ENCODE measurements at regions not wholly inside any gene's neighbourhood (a gene's known extent, or its start where the extent isn't known, plus 50 kb on each side); places are given as distances from the start of the nearest gene placed in this dataset.

DNA sequence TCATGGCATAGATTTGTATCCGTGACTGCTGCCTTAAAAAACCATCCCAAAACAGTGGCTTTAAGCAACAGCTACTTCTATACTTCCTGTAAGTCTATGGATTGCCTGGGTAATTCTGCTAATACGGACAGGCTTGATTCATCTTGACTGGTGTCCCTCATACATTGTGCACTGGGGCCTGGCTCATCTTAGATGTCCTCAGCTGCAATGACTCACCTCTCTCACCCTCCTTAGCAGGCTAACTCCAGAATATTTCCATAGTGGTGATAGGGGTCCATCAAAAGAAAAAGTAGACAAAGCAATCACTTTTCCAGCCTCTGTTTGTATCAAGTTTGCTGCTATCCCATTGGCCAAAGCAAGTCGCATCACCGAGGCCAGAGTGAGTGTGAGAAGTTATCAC is 409.1 kb upstream of the KAZN start:
- DNase-seq (ENCODE audit: low read depth, low spot score), result no peak

DNA sequence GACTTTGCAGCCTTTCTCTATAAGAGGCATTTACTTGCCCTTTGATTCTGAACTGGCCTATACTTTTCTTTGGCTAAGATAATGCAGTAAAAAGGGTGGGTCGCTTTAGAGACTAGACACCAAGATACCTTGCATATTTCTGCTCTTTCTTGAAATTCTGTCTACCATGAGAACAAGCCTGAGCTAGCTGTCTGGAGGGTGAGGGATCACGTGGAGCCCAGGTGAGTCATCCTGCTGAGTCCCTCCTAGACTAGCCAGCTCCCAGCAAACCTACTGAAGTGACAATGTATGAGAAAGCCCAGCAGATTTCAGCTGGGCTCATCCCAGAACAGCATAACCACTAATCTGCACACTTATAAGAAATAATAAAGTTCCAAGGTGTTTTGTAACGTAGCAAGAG is 408.0 kb upstream of the KAZN start:
- DNase-seq (ENCODE audit: low read depth, low spot score), result no peak

DNA sequence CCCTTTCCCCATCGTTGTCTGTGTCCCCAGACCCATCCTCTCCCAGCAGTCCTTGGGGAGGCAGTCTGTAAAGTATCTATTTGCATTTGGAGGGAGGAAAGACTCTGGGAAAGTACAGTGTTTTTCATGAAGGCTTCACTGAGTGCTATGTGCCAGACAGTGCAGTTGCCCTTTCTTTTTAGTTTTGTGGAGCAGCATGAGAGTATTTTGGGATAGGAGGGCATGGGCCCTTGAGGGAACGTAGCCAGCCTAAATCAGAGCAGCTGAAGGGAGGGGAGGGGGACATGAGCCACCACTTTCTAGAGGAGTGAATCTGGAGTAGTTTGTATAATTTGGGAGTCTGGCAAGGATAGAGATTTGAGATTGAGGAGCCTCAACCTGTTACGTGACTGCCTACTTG is 404.0 kb upstream of the KAZN start:
- DNase-seq (ENCODE audit: low read depth, low spot score), result no peak

DNA sequence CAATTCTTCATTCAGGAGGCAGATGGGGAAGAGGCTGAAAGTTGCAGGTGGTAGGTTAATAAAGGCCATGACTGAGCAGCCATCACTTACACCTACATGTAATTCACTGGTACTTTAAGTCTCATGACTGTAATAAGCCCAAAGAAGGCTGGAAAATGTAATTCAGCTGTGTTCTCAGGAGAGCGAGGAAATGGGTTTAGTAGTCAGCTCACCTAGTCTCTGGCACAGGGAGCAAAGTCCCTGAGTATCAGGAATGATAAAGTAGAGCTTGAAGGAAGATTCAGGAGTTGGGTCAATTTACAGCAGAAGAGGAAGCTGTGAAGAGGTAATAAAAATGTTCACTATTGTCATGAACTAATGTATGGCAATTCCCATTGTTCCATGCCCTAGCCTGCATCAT is 393.4 kb upstream of the KAZN start:
- no peak for DNase-seq (ENCODE audit: low read depth, low spot score)

DNA sequence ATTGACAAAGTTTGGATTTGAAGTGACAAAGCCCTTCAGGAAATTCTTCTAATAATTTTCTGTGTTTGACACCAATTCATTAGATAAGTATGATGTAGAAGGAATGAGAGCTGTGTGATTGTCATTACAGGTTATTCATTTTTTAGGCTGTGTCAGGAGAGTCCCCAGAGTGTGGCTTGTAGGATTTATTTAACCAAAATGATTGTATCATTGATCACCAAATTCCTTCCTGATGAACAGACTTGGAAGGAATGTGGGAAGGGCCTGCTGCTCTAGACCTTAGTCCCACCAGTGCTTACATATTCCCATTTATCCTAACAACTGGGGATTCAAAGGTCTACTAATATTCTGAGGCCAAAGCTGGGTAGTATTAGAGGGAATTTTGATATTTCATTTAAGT is 383.3 kb upstream of the KAZN start:
- no peak for DNase-seq (ENCODE audit: low read depth, low spot score)

DNA sequence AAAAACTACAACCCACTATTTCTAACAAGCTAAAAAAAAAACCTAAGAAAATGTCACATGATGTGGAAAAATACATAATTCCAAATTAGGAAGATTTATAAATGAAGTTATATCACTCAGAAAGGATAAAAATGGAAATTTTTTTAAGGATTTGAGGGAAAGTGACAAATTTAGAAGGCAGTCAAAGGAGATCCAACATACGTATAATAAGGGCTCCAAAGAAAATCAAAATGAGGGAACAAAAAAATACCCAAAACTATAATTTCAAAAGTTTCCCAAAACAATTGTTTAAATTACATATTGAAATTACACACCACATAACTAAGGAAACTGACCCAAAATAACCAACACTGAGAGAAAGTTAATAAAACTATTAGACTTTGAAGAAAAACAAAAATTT is 381.1 kb upstream of the KAZN start:
- DNase-seq (ENCODE audit: low read depth, low spot score), result no peak

DNA sequence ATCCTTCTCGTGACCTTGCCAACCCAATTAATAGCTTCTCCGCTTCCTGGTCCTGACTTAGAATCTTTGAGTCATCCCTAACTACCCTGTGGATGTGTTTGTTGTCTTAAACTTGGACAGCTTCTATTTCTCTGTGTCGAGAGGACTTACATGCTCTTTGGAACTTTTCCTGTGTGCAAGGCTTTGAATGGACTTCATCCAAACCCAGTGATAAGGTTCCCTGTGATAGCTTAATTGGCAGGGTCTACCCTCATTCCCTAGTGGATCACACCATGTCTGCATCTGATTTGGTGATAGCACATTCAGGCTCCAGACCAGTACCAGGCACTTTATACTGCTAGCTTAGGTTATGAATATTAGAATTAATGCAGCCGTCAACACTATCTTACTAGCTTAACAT is 378.2 kb upstream of the KAZN start:
- DNase-seq (ENCODE audit: low read depth, low spot score), result no peak

DNA sequence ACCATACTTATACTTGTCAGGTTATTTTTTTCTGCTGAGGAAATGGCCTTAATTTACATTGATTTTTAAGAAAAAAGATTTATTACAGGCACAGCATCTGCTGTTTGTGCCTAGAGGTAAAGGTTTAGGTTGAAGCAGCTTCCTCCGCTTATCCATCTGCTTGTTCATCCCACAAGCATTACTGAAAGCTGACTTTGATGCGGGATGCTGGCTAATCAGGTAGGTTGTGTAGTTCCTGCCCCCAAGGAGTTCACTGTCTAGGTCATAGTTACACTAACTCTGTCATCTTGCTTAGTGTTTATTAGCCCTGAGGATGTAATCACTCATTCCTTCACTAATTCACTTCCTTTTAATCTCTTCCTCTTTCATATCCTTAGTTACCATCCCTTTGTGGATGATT is 377.7 kb upstream of the KAZN start:
- no peak for DNase-seq (ENCODE audit: low read depth, low spot score)

DNA sequence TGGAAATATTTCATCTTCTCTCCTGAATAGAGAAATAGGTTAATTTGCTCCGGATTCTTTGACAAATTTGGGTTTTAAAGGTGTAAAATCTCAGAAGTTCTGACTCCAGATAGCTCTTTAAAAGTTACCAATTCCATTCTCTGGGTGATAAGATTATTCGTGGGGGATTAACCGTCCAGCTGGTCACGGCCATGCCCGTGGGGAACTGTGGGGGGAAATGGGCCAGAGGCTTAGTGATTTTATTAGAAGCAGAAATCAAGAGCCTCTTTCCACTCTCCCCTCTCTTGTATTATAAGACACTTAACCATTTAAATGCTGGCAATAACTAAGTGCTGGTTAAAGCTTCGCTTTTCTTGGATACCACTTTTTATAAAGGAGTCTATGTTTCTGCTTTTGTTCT is 376.4 kb upstream of the KAZN start:
- DNase-seq (ENCODE audit: low read depth, low spot score), result no peak

DNA sequence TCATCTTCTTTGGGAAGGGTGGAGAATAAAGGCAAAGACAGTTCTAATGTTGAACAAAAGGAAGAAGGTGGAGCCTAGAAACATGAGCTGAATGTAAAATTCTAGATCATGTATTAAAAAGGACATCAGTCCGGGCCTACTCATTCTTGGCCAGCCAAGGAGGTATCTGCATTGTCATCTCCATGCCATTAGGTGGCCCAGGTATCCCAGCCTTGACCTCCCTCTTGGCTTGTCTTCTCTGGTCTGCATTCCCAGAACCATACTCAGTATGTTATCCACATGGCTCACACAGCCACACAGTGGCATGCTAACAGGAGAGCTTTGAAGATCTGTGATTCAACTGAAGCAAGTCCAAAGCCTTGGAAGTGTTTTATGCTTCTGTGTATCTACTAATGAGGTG is 369.8 kb upstream of the KAZN start:
- DNase-seq (ENCODE audit: low read depth, low spot score), result no peak

DNA sequence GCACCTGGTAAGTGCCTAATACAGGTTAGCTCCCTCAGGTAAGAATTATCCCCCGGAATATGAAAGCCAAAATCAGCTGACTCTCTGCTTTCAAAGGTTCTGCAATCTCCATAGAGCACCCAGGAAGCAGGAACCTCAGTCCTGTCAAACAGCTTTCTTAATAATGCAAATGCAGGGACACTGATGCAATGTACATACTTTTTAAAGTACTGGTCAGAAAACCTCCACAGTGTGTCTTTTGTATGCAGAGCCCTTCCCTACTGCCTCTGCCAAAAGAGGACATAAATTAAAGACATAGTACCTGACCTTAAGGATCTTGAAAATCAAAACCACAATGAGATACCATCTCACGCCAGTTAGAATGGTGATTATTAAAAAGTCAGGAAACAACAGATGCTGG is 365.0 kb upstream of the KAZN start:
- DNase-seq (ENCODE audit: low read depth, low spot score), result no peak

DNA sequence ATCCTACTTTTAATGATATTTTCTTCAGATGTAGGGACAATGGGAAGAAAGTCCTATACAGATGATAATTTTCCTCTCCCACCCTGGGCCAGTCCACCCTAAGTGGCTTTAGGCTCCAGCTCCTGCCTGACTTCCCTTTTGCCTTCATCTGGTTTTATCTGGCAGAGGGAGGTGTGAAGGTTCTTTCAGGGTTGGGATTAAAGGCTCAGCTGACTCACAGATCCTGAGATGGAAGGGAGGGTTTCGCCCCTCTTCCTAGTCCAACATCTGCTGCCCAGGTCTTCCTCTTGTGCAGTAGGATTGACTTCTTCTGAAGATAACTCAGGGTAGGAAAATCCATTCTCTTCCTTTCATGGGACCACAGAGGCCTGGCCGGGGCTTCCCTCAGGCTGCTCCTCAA is 362.4 kb upstream of the KAZN start:
- DNase-seq (ENCODE audit: low read depth, low spot score), result no peak

DNA sequence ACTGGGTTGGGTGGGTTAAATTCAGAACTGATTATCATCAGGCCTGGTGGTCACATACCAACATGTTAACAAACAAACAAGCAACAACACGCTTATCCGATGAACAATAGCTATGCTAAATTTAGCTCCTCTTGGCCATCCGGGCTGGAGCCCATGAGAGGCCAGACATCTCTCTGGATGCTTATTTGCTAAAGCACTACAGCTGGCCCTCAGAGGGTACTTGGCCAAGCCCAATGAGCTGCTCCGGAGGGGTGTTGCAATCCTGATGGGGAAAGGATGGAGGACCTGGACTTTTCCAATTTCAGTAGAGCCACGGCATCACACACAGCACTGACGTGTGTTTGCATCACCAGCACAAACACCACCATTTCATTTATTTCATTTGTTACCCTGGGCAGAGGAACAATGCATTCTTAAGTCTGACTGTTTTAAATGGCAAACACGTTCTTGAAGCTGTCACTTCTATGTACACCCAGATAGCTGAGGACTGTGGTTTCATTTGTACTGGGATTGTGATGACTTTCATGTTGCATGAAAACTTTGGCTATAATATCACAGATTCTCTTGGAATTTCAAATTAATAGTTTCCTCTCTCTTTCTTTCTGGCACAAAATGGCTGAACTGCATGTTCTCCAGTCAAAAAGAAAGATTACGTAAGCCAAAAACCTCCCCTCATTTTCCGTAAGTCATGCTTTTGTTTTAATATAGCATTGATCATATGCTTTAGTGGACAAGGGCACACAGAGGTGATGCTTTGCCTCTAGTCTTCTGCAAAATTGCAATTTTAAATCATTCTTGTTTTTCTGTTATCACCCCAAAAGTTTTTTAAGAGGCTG is 359.8 kb upstream of the KAZN start:
- no peak for DNase-seq (ENCODE audit: low read depth, low spot score)

DNA sequence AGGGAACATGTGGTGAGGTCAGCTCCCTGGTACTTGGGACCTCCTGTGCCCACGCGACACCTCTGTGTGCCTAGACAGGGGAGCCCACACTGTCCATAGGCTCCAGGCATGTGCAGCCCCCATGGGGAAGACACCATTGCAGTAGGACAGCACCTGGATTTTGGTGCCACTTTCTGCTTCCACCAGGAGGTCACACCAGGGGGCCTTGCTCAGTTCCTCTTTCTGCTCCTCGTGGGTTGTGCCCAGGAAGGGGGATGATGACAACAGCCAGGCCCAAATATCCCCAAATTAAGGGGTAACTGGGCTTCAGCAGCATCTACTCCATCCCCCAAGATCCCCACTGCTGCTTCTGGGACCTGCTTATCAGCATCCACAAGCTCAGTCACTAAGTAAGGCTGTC is 358.2 kb upstream of the KAZN start:
- DNase-seq (ENCODE audit: low read depth, low spot score), result no peak

DNA sequence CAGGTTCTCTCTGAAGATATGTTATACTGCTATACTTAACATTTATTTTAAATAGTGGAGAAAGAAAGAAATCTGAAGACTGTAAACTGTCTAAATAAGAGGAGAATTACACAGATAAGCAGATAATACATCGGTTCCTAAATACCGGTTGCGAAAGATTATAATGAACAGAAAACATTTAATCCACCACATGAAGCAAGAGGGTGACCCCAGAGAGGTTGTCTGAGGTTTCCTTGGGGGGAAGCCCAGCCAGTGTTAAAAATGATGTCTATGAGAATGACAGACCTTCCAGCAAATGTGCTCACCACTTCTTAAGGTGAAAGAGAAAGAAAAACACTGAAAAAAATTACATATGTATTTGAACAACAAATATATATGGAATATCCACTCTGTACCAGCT is 356.4 kb upstream of the KAZN start:
- no peak for DNase-seq (ENCODE audit: low read depth, low spot score)

DNA sequence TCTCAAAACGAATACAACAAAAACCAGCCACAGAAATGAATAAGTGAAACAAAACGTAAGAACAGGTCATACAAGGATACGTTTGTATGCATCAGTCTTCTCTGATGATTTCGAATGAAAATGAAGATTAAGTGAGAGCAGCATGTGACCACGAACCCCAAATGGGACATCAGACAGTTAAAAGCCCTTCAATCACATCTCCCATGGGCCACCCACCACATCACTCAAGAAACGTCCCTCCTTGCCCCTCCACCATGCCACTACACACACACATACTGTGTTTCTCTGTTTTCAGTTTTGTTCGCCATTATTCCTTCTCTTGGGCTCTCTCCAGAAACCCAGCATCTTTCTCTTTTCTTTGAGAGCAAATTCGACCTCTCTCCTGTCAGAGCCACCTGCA is 355.6 kb upstream of the KAZN start:
- DNase-seq (ENCODE audit: low read depth, low spot score), result no peak

DNA sequence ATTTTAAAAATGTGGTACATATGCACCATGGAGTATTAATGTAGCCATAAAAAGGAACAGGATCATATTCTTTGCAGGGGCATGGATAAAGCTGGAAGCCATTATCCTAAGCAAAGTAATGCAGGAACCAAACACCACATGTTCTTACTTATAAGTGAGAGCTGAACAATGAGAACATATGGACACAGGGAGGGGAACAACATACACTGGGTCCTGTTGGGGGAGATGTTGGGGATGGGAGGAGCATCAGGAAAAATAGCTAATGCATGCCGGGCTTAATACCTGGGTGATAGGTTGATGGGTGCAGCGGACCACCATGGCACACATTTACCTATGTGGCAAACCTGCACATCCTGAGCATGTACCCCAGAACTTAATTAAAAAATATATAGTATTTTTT is 352.5 kb upstream of the KAZN start:
- no peak for DNase-seq (ENCODE audit: low read depth, low spot score)

DNA sequence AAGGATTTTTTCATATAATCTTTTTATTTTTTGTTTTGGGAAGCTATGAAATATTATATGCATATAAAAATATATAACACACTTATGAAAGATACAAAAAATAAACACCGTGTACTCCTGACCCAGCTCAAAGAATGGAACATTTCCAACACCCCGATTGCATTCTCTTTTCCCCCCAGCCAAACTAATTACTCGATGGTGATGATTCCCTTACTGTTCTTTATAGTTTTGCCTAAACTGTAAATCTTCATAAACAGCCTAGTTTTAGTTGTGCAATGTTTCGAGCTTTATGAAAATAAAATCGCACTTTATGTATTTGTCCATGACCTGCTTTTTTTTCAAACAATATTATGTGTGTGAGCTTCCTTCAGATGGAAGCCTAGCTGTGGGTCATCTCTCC is 352.0 kb upstream of the KAZN start:
- no peak for DNase-seq (ENCODE audit: low read depth, low spot score)

DNA sequence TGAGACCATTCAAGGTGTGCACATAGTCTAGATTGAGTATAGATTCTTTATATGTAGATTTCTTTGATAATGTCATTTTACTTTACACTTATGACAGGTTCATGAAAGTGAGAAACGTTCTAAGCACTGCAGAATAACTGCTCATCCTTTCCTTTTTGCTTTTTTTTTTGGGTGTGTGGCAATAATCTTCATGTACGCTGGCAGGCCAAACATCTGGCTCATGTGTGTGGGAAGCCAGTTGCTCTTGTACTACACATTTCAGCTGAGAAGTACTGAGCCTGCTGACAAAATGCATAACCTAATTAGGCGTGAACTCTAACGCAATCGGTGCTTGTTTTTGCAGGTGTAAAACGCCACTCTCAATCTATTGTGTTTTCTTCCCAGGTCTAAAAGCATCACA is 350.8 kb upstream of the KAZN start:
- DNase-seq (ENCODE audit: low read depth, low spot score), result no peak

DNA sequence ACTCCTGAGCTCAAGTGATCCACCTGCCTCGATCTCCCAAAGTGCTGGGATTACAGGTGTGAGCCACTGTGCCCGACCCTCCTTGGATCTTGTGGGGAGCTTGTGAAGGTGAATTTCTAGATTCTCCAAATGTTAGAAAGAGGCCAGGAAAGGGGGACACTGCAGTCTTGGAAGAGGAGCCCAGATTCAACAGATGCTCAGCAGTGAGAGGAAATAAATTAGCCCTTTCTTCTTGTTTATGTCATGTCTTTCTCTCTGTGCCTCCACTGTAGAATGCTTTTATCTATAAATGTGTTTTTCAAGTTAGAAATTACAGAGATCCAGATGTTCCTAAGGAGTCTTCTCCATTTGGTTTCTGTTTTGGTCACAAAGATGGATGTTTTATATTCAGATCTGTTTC is 346.6 kb upstream of the KAZN start:
- no peak for DNase-seq (ENCODE audit: low read depth, low spot score)

DNA sequence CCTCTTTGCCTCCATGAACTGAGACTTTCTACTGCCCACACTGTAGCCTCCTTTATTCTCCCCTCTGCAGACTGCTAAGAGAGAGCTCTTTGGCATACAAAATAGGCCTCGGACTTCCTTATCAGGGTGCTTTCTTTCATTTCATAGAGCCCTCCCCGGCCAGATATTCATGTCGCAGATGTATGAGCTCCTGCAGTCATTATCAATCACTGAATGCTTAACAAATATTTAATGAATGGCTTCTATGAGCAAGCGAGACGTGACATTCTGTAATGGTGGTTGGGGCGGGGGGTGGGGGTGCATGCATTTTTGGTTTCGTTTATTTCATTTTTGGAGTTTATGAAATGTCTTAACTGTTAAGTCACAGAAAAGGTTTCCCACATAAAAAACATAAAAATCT is 344.8 kb upstream of the KAZN start:
- DNase-seq (ENCODE audit: low read depth, low spot score), result no peak

DNA sequence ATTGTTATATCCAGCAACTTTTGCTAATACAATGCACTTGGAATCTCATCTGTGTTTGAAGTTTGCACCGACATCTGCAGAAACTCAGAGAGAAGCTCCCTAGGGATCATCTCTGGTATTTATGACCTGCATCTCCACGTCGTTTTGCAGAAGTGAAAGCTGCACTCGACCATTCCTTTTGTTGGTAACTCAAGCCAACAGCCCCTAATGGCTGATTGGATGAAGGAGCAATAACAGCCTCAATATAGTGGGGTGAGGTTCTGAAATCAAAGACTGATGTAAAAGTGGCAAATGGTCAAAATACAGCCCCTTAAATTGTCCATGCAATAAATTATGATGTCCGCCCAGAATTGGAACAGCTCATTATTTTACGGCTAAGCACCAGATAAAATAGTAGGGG is 344.2 kb upstream of the KAZN start:
- no peak for DNase-seq (ENCODE audit: low read depth, low spot score)

DNA sequence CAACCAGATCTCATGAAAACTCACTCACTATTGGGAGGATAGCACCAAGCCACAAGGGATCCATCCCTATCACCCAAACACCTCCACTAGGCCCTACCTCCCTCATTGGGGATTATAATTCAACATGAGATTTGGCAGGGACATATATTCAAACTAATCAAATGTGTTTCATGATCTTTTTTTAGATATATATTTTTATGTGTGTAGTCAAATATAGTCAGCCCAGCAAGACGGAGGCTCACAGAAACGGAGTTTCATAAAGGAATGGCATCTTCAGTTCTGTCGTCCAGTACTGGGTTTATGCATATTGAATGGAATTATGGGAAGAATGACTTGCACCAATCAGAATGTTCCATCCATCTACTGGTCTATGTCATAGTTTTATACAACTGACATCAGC is 343.3 kb upstream of the KAZN start:
- no peak for DNase-seq (ENCODE audit: low read depth, low spot score)

DNA sequence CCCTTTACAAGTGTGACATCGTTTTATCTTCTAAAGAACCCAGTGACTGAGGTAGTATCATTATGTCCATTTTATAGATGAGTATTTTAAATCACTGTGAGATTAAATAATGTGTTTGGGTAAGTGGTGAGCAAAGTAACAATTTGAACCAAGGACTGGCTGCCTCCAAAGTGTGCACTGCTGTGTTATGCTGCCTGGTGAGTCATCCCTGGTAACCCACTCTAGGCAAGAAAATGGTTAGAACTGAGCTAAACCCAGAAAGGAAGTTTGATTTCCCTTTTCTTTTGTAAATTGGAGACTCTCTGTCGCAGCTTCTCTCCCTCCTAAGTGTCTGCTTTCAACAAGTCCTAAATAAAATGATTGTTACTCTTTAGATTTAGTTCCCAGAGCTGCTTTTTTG is 342.8 kb upstream of the KAZN start:
- DNase-seq (ENCODE audit: low read depth, low spot score), result no peak

All from iPS DF 19.7 (cell line).